ENCODE measurements at regions not wholly inside any gene's neighbourhood (a gene's known extent, or its start where the extent isn't known, plus 50 kb on each side); places are given as distances from the start of the nearest gene placed in this dataset.

- no peaks in the 10 kb centered on the region for H3K9me3 ChIP-seq (ENCODE audit: low read length)
- no peaks in the 10 kb centered on the region for H3K9me2 ChIP-seq (replicated peaks; ENCODE audit: low read length)
- DNase-seq: no peak
- no peak overlapping the region for H2AFZ ChIP-seq (ENCODE audit: low read length)
- H3K4me3 ChIP-seq (ENCODE audit: low read length): no peak overlapping the region
- ChIA-PET POLR2A (ENCODE audit: unreplicated experiment) (no interaction called here), CTCF (no interaction called here)
- H3K4me1 ChIP-seq (ENCODE audit: insufficient read depth, low read length): no peaks in the 10 kb centered on the region; the same call in 1 of the 2 replicates
- no peaks in the 10 kb centered on the region for H3K27me3 ChIP-seq (ENCODE audit: low read length)
- H3K36me3 ChIP-seq (ENCODE audit: low read depth, low read length): no peaks in the 10 kb centered on the region
- H3K79me2 ChIP-seq (ENCODE audit: low read length): no peaks in the 10 kb centered on the region
- TF ChIP-seq EZH2phosphoT487 (IDR thresholded peaks at IDR 0.05; ENCODE audit: borderline replicate concordance, low read length) (no peak), EZH2 (IDR thresholded peaks at IDR 0.05; ENCODE audit: low read length, unreplicated experiment) (no peak), CTCF (conservative IDR thresholded peaks at IDR 0.05; ENCODE audit: low read depth, low read length) (no peak)
- BruUV-seq (replicated peaks): no TSS peak
- H3K4me2 ChIP-seq (ENCODE audit: low read length): no peak overlapping the region
- H3K9ac ChIP-seq (ENCODE audit: low read length): no peak overlapping the region
- no peaks in the 10 kb centered on the region for H3F3A ChIP-seq (ENCODE audit: low read length, unreplicated experiment)
- ATAC-seq: no peak
- no peak overlapping the region for H3K27ac ChIP-seq (ENCODE audit: low read length)
- H4K20me1 ChIP-seq (ENCODE audit: low read length): no peaks in the 10 kb centered on the region
- intact Hi-C loops (cut with micrococcal nuclease): no loop called here
These were observed 112.2 kb downstream of the PLEKHG1 start for GRCh38 chr6:150711584-150712504.

GRCh38 chr6:150712505-150713252 is 113.0 kb downstream of the PLEKHG1 start:
- ATAC-seq (no peak), DNase-seq (no peak)
- CTCF ChIA-PET: no interaction called here
- intact Hi-C loops (cut with micrococcal nuclease): no loop called here
- H3K36me3 ChIP-seq (ENCODE audit: low read depth, low read length): no peaks in the 10 kb centered on the region
- TF ChIP-seq EZH2phosphoT487 (IDR thresholded peaks at IDR 0.05; ENCODE audit: borderline replicate concordance, low read length) (no peak), EZH2 (IDR thresholded peaks at IDR 0.05; ENCODE audit: low read length, unreplicated experiment) (no peak), CTCF (conservative IDR thresholded peaks at IDR 0.05; ENCODE audit: low read depth, low read length) (no peak)
- no peaks in the 10 kb centered on the region for H3F3A ChIP-seq (ENCODE audit: low read length, unreplicated experiment)
- H4K20me1 ChIP-seq (ENCODE audit: low read length): no peaks in the 10 kb centered on the region
- H3K4me2 ChIP-seq (ENCODE audit: low read length): no peak overlapping the region
- H3K9ac ChIP-seq (ENCODE audit: low read length): no peak overlapping the region
- no TSS peak for BruUV-seq (replicated peaks)
- H3K4me3 ChIP-seq (ENCODE audit: low read length): no peak overlapping the region
- H2AFZ ChIP-seq (ENCODE audit: low read length): no peak overlapping the region
- POLR2A ChIA-PET (ENCODE audit: unreplicated experiment): interaction anchor here (0.5 kb wide), 1 partner anchor 315 kb away, joined by 5 read pairs; no protein-coding TSS in a partner anchor
- H3K27ac ChIP-seq (ENCODE audit: low read length): no peak overlapping the region
- H3K9me2 ChIP-seq (replicated peaks; ENCODE audit: low read length): no peaks in the 10 kb centered on the region
- no peaks in the 10 kb centered on the region for H3K79me2 ChIP-seq (ENCODE audit: low read length)
- H3K4me1 ChIP-seq (ENCODE audit: insufficient read depth, low read length): no peaks in the 10 kb centered on the region; the same call in 1 of the 2 replicates
- no peaks in the 10 kb centered on the region for H3K9me3 ChIP-seq (ENCODE audit: low read length)
- H3K27me3 ChIP-seq (ENCODE audit: low read length): no peaks in the 10 kb centered on the region

All from PC-3 (cell line).